Fibroblast of pulmonary artery (primary cell): ENCODE measurements at regions not wholly inside any gene's neighbourhood (a gene's known extent, or its start where the extent isn't known, plus 50 kb on each side); places are given as distances from the start of the nearest gene placed in this dataset.
A peak's percentile ranks its signal among the peaks of the same experiment; 100 is the strongest.

Experiments used
- DNase-seq: peaks from one replicate; pipeline ENCODE4 v3.0.0-alpha.2; 2010; ENCODE audit warnings: low read depth
- H3K4me3 ChIP-seq: replicated peaks from 2 replicates; pipeline ENCODE4 v1.5.1; 2011; ENCODE audit warnings: low read depth, mild to moderate bottlenecking, control low read depth, low read length, moderate library complexity
- CTCF ChIP-seq: IDR thresholded peaks from 2 replicates; pipeline ENCODE4 v1.5.1; 2011; ENCODE audit warnings: mild to moderate bottlenecking, control low read depth, low read length, inconsistent platforms; ENCODE audit errors: missing control alignments

- DNase-seq = no peak
- H3K4me3 ChIP-seq = no peak overlapping the region
- TF ChIP-seq CTCF = no peak
Observed at GRCh38 chr1:204802401-204803175, 68.1 kb upstream of the NFASC start.

- no peak for DNase-seq
- TF ChIP-seq CTCF = no peak
- no peak overlapping the region for H3K4me3 ChIP-seq
Observed at GRCh38 chr1:204803607-204804006, 67.1 kb upstream of the NFASC start.

GRCh38 chr1:204806943-204807687 lies 63.5 kb upstream of the NFASC start:
- H3K4me3 ChIP-seq = peak overlapping the region; percentile 52
- peak; percentile 87 for TF ChIP-seq CTCF
- peak; percentile 76 for DNase-seq

- no peak overlapping the region for H3K4me3 ChIP-seq
- no peak for DNase-seq
- TF ChIP-seq CTCF = no peak
Observed at GRCh38 chr1:204809488-204809887, 61.2 kb upstream of the NFASC start.

GRCh38 chr1:204812842-204813241 lies 57.8 kb upstream of the NFASC start:
- H3K4me3 ChIP-seq = no peak overlapping the region
- TF ChIP-seq CTCF = no peak

GRCh38 chr1:204813522-204813921 lies 57.1 kb upstream of the NFASC start:
- DNase-seq = no peak
- no peak overlapping the region for H3K4me3 ChIP-seq
- TF ChIP-seq CTCF = no peak

More at GRCh38 chr1:204812842-204813241, 57.8 kb upstream of the NFASC start:
- DNase-seq = no peak
